HG02943 (cell line): ENCODE measurements at regions not wholly inside any gene's neighbourhood (a gene's known extent, or its start where the extent isn't known, plus 50 kb on each side); places are given as distances from the start of the nearest gene placed in this dataset.

Experiments used
- ATAC-seq: cut with Tn5 transposase; IDR thresholded peaks from one replicate; pipeline ENCODE4 v1.9.1; 2021; ENCODE audit warnings: mild to moderate bottlenecking, low read depth, moderate library complexity; ENCODE audit not compliant: unreplicated experiment

- ATAC-seq, result no peak
Observed at GRCh38 chr5:2399096-2399495, 352.4 kb downstream of the IRX2 start.

GRCh38 chr5:2393556-2393955 is 357.9 kb downstream of the IRX2 start:
- ATAC-seq, result no peak

- ATAC-seq, result no peak
Observed at GRCh38 chr5:2391566-2391965, 359.9 kb downstream of the IRX2 start.

GRCh38 chr5:2391021-2391420 is 360.5 kb downstream of the IRX2 start:
- ATAC-seq, result no peak

GRCh38 chr5:2388571-2388970 is 362.9 kb downstream of the IRX2 start:
- no peak for ATAC-seq

GRCh38 chr5:2387634-2388325 is 363.7 kb downstream of the IRX2 start:
- ATAC-seq, result no peak

- no peak for ATAC-seq
Observed at GRCh38 chr5:2387250-2387633, 364.2 kb downstream of the IRX2 start.

GRCh38 chr5:2385818-2386217 is 365.7 kb downstream of the IRX2 start:
- ATAC-seq, result no peak

- no peak for ATAC-seq
Observed at GRCh38 chr5:2383698-2384065, 367.8 kb downstream of the IRX2 start.

GRCh38 chr5:2382776-2383697 is 368.4 kb downstream of the IRX2 start:
- no peak for ATAC-seq

- ATAC-seq, result no peak
Observed at GRCh38 chr5:2381861-2382260, 369.6 kb downstream of the IRX2 start.

GRCh38 chr5:2381070-2381469 is 370.4 kb downstream of the IRX2 start:
- no peak for ATAC-seq

GRCh38 chr5:2378976-2379375 is 372.5 kb downstream of the IRX2 start:
- no peak for ATAC-seq

- ATAC-seq, result no peak
Observed at GRCh38 chr5:2378108-2378507, 373.4 kb downstream of the IRX2 start.

GRCh38 chr5:2376486-2376885 is 375.0 kb downstream of the IRX2 start:
- no peak for ATAC-seq

- ATAC-seq, result no peak
Observed at GRCh38 chr5:2375757-2376250, 375.7 kb downstream of the IRX2 start.

- no peak for ATAC-seq
Observed at GRCh38 chr5:2375291-2375690, 376.2 kb downstream of the IRX2 start.

GRCh38 chr5:2374703-2375102 is 376.8 kb downstream of the IRX2 start:
- no peak for ATAC-seq

- ATAC-seq, result no peak
Observed at GRCh38 chr5:2373631-2374030, 377.8 kb downstream of the IRX2 start.

- no peak for ATAC-seq
Observed at GRCh38 chr5:2371419-2371710, 380.1 kb downstream of the IRX2 start.

GRCh38 chr5:2370626-2371418 is 380.7 kb downstream of the IRX2 start:
- no peak for ATAC-seq
